PFSK-1 (cell line): ENCODE measurements at regions not wholly inside any gene's neighbourhood (a gene's known extent, or its start where the extent isn't known, plus 50 kb on each side); places are given as distances from the start of the nearest gene placed in this dataset.

Experiments used
- POLR2AphosphoS5 ChIP-seq: IDR thresholded peaks from 2 replicates; pipeline ENCODE4 v1.6.1; 2012; ENCODE audit warnings: low read depth, mild to moderate bottlenecking, control low read depth, low read length, moderate library complexity
- REST ChIP-seq, 2 experiments: IDR thresholded peaks; 2 replicates each; pipeline versions ENCODE4 v1.6.1 to v1.8.0; 2011 to 2012; ENCODE audit warnings: low read depth in 2 of 2, low read length in 2 of 2, control low read depth in 1 of 2, inconsistent platforms in 1 of 2, mild to moderate bottlenecking in 1 of 2, moderate library complexity in 1 of 2; ENCODE audit not compliant: insufficient read depth in 1 of 2
- SIN3A ChIP-seq: IDR thresholded peaks from 2 replicates; pipeline ENCODE4 v1.6.1; 2012; ENCODE audit warnings: mild to moderate bottlenecking, low read length, moderate library complexity, borderline replicate concordance; ENCODE audit not compliant: insufficient read depth
- TAF1 ChIP-seq: IDR thresholded peaks from 2 replicates; pipeline ENCODE4 v1.6.1; 2012; ENCODE audit warnings: low read length, control low read depth, borderline replicate concordance; ENCODE audit not compliant: insufficient read depth

GRCh38 chr6:169153401-169153800 lies 100.2 kb downstream of the THBS2 start:
- TF ChIP-seq POLR2AphosphoS5 (no peak), REST (IDR thresholded peaks at IDR 0.05; ENCODE audit: insufficient read depth in 1 of 2, low read depth in 2 of 2, low read length in 2 of 2) (no peak), SIN3A (no peak), TAF1 (no peak)
